ENCODE measurements at regions not wholly inside any gene's neighbourhood (a gene's known extent, or its start where the extent isn't known, plus 50 kb on each side); places are given as distances from the start of the nearest gene placed in this dataset.
"Not testable (repeated sequence)": the region's sequence is repeated elsewhere in the genome, so short reads cannot be mapped to it uniquely, and the experiment has no call there.

DNA sequence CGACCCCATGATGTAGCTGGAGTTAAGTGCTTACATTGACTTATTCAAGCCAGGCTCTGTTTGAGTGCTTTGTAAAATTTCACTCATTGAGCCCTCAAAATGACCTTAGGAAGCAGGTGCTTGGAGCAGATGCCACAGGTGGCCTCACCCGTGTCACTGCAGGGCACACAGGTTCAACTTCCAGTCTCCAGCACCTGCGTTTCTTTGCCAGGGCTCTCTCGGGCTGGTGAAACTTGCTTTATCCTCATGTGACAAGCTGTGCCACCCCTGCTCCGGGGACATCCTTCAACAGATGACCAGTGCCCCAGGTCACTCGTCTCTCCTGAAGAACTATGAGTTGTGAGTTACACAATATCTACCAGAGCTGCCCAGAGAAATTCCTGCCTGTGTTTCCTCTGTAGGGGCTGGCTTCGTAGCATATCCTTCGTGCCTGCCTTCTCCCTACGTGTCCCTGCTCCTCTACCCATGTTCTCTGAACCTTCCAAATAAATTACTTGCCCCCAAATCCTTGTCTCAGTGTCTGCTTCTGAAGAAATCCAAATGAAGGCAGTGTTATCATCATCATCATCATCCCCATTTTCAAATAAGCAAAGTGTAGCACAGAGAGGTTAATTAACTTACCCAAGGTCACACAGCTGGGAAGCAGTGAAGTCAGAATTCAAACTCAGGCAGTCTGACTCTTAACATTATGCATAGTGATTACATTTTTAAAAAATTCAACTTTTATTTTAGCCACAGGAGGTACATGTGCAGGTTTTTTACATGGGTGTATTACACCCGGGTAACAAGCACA, 352.5 kb downstream of the NPIPA8 start:
- no peak for DNase-seq (ENCODE audit: low read depth)

- DNase-seq (ENCODE audit: low read depth), result no peak
Measured at GRCh38 chr16:17983114-17983513, 353.4 kb downstream of the NPIPA8 start.

DNA sequence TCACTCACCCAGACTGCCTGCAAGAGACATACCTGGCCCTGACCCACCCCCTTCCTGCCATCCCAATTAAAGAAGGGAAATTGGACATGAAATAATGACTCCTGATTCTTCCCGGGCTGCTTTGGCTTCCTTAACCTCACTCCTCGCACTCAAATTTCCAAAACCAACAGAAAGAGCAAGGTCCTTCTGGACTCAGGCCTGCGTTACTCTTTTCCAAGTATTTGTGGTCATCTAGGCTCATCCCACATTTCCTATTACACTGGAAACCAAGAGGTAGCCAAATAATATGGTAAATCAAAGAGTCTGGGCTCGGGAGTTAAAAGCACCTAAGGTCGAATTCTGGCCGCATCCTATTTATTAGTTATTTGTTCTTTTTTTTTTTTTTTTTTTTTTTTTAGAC, 359.3 kb downstream of the NPIPA8 start:
- DNase-seq (ENCODE audit: low read depth), result no peak

- no peak for DNase-seq (ENCODE audit: low read depth)
Measured at GRCh38 chr16:17972460-17972943, 364.0 kb downstream of the NPIPA8 start.

DNA sequence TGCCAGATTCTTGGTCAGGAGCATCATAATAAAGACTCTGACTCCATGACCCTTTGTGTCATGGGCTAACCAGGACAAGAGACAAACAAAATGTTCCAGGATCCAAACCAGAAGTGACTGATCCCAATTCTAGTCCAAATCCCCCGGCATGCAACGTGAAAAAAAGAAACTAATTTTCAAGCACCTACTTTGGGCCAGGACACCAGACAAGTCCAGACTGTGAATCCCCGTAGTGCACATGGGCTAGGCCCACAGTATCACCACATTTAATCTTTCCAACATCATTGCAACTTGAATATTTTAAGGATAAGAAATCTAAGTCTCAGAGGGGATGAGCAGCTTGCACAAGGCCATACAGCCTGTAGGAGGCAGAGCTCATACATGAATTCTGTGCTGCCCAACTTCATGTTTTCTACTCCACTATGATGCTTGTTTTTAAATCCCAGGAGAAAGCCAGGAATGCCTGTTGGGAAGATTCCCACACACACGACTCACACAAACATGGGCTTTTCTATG, 365.7 kb downstream of the NPIPA8 start:
- DNase-seq (ENCODE audit: low read depth), result no peak

DNA sequence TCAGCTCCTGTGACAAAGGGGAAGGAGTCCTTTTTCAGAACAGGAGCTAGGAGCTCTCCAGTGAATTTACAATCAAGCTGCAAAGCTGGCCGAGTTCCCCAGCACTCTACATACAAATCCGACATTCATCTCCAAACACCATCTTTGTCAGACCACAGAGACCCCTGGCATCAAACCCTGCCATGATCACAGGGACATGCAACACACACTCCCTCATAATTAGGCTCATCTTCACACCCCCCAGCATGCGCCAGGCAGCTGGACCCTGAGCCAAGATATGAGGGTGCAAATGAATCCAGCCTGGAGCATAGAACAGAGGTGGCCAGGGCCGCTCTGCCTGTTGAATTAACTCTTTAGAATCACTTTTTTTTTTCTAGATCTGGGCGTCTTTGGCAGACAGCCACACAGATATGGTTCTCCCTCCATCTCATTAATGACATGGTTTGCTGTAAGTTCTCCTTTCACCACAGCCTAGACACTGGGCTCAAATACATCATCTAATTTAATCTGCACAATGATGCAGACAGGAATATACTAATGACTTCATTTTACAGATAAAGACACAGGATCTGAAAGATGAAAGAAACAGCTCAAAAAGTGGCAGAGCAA, 366.3 kb downstream of the NPIPA8 start:
- no peak for DNase-seq (ENCODE audit: low read depth)

GRCh38 chr16:17965133-17965900, 371.2 kb downstream of the NPIPA8 start:
- DNase-seq (ENCODE audit: low read depth), result no peak

DNA sequence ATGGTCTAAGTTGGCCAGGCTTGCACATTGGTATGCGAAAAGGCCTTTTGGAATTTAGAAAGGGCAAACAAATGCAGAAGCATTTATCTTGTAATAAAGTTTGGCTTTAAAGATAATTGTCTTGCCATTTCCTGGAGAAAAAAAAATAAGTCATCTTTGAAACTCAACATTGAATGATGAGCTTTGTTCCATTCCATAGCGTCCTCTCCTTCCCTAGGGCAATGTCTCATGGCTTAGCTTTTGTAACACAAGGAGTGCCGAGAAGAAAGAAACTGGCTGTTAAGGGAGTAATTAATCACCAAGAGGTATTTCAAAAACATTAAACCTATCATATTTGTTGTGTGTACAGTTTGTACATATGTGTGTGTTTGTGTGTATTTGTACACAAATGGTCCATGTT, 372.3 kb downstream of the NPIPA8 start:
- DNase-seq (ENCODE audit: low read depth), result no peak

DNA sequence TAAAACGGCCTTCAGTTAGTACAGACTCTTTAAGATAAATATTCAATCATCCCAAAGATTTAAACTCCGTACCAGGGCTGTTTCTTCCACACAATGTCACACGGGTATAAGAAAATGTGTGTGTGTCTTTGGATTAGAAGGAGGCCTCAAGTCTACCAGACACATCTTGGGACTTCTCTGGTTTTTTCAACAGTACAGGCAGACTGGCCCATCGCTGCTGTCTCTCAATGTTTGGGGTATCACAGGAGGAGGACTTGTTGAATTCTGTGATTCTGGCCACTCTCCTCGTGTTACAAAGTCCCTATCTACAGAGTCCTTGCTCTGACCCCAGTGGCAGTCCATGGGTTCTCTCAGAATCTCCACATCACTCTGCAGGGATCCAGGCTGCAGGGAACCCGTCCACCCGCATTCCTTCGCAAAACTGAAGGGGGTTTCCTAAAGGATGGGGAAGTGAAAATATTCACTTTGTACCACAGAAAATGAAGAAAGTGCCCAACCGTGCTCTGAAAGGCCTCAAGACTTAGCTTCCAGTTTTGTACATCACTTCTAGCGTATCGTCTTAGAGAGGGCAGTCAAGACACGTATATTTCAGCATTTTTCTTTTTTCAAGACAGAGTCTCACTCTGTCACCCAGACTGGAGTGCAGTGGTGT, 373.2 kb downstream of the NPIPA8 start:
- DNase-seq (ENCODE audit: low read depth), result no peak

- no peak for DNase-seq (ENCODE audit: low read depth)
Measured at GRCh38 chr16:17962726-17963125, 373.8 kb downstream of the NPIPA8 start.

DNA sequence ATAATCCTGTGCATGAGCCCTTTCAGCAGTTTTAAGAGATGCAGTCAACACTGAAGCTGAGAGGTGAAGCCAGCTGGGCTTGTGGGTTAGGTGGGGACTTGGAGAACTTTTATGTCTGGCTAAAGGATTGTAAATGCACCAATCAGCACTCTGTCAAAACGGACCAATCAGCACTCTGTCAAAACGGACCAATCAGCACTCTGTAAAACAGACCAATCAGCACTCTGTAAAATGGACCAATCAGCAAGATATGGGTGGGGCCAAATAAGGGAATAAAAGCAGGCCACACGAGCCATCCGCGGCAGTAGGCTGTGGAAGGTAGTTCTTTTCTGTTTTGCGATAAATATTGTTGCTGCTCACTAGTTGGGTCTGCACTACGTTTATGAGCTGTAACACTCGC, 374.7 kb downstream of the NPIPA8 start:
- not testable (repeated sequence) for DNase-seq (ENCODE audit: low read depth)

GRCh38 chr16:17951378-17951777, 385.2 kb downstream of the NPIPA8 start:
- DNase-seq (ENCODE audit: low read depth), result no peak

- no peak for DNase-seq (ENCODE audit: low read depth)
Measured at GRCh38 chr16:17949982-17950250, 386.6 kb downstream of the NPIPA8 start.

DNA sequence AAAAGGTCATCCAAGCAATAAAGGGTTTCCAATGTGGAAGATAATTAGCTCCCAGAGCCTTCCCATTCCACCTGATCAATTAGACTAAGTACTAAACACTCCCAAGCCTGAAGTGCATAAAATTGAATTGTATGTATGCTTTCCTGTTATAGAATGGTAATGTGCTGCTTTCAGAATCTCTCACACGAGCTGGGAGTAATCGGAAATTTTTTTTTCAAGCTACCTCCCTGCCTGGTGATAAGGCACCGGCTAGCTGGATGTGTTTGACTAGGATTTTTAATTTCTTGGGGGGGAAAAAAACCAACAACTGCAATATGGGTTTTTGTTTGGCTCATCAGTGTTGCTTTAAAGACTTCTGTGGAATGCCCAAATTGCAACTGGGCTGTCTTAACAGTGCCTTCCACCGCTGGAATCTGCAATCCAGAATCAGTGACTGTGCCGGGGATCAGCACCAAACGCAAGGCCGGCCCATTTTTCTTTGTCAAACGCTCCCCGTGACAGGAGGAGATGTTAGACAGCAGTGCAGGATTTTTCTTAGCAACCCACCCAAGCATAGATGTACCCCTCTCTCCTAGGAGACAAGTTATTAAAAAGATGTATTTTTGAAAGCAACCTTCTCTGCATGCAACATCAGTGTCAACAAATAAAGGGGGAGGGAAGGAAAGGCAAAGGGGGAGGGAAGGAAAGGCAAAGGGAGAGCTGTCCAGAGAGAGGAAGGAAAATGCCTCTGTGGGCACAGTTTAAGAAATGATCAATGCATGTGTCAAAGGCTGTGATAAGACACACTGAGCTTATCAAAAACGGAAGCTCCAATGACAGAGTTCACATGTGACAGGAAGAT, 387.2 kb downstream of the NPIPA8 start:
- DNase-seq (ENCODE audit: low read depth), result no peak

- DNase-seq (ENCODE audit: low read depth), result no peak
Measured at GRCh38 chr16:17947637-17948036, 388.9 kb downstream of the NPIPA8 start.

DNA sequence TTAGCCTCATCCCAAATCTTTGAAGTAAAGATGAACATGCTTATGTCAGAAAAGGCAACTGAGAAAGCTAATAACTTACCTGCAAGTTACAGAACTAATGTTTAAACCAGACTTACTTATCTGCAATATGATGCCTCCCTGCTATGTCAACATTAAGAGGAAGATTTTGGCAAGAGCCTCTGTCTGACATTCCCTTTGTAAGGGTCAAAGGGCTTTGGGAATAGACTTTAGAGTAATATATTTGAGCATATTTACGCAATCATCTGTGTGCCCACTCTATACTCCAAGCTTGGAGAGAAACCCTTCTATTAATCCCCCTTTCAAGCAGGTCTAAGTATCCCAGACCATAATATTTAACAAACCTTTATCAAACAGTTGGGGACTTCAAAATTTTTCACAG, 389.4 kb downstream of the NPIPA8 start:
- DNase-seq (ENCODE audit: low read depth), result no peak

GRCh38 chr16:17945080-17945601, 391.4 kb downstream of the NPIPA8 start:
- no peak for DNase-seq (ENCODE audit: low read depth)

DNA sequence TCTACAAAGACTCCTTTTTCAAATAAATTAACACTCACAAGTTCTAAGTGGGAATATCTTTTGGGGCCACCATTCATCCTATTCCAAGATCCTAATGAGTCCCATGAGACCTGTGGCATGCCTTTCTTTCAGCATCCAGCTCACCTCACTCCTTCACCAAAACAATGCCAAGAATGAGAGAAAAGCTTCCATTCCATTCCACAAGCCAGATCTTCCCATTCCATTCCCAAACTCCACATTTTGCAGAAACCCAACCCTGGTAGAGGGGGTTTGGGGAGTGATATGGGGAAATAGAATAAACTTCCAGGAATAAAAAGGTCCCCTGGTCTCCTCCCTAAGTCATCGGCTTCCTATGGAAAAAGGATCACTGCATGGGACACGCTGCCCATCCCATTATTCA, 392.2 kb downstream of the NPIPA8 start:
- no peak for DNase-seq (ENCODE audit: low read depth)

DNA sequence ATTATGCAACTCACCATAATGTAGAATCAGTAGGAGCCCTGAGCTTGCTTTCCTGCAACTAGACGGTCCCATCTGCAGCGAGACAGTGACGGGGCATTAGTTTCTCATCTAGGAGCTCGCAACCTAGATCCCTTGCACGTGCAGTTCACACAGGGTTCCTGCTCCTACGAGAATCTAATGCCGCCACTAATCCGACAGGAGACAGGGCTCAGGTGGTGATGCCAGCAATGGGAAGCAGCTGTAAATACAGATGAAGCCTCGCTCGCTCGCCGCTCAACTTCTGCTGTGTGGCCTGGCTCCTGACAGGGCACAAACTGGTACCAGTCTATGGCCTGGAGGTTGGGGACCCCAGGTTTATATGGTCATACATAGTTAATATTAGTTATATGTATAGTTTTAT, 394.5 kb downstream of the NPIPA8 start:
- DNase-seq (ENCODE audit: low read depth), result no peak

- DNase-seq (ENCODE audit: low read depth), result no peak
Measured at GRCh38 chr16:17940584-17941364, 395.8 kb downstream of the NPIPA8 start.
